ENCODE measurements at regions not wholly inside any gene's neighbourhood (a gene's known extent, or its start where the extent isn't known, plus 50 kb on each side); places are given as distances from the start of the nearest gene placed in this dataset.

- TF ChIP-seq EZH2 (IDR thresholded peaks at IDR 0.05; ENCODE audit: low read length, missing control alignments) (no peak), CTCF (conservative IDR thresholded peaks at IDR 0.05 in 1 of 2, IDR thresholded peaks at IDR 0.05 in 1 of 2; ENCODE audit: low read depth in 1 of 2, low read length in 2 of 2) (no peak)
These were observed 698.6 kb downstream of the CCSER2 start for GRCh38 chr10:85026878-85027467.

Measured in fibroblast of lung (primary cell).